ENCODE measurements at regions not wholly inside any gene's neighbourhood (a gene's known extent, or its start where the extent isn't known, plus 50 kb on each side); places are given as distances from the start of the nearest gene placed in this dataset.
A peak's percentile ranks its signal among the peaks of the same experiment; 100 is the strongest.

- no peak for DNase-seq (ENCODE audit: low spot score)
Measured at GRCh38 chr20:22431419-22431818, 153.0 kb downstream of the FOXA2 start.

- no peak for DNase-seq (ENCODE audit: low spot score)
Measured at GRCh38 chr20:22430746-22431168, 153.6 kb downstream of the FOXA2 start.

DNA sequence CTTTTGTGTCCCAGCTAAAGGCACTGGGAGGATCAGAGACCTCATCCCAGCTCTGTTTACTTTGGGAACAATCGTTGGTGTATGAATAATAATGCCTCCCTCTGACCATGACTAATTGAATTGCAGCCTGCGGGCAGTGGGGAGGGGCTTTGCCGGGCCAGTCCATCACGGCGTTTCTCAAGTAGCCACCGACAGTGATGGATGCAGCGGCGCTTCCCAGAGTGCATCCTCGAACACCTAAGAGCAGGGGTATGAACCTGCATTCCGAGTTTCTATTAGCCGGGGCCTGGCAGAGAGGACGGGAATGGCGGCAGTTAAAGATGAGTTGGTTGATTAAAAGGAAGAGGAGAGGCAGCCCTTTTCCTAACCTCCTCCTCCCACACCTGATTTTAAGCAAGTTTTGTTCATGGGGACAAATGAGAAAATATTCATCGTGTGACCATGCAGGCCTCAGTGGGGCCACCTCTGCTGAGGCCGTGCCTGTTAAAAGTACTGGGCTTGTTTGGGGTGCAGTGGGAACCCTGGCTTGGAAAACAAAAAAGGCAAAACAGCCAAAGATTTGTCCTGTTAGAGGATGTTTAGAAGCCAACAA is 154.1 kb downstream of the FOXA2 start:
- no peak for DNase-seq (ENCODE audit: low spot score)

GRCh38 chr20:22429175-22430153 is 154.9 kb downstream of the FOXA2 start:
- DNase-seq (ENCODE audit: low spot score): no peak

- no peak for DNase-seq (ENCODE audit: low spot score)
Measured at GRCh38 chr20:22428051-22428450, 156.3 kb downstream of the FOXA2 start.

DNA sequence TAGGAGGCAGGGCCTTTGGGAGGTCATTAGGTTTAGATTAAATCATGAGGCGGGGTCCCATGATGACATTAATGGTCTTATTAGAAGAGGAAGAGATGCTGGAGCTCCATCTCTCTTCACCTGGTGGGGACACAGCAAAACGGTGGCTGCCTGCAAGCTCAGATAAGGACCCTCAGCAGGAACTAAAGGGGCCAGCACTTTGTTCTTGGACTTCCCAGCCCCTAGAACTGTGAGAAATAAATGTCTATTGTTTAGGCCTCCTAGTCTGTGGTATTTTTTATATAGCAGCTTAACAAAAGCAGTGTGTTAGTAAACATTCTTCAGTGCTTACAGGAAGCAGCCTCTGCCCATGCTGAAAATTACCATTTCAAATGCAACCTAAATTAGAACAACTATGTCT is 157.6 kb downstream of the FOXA2 start:
- DNase-seq (ENCODE audit: low spot score): no peak

GRCh38 chr20:22425344-22426295 is 158.8 kb downstream of the FOXA2 start:
- no peak for DNase-seq (ENCODE audit: low spot score)

DNA sequence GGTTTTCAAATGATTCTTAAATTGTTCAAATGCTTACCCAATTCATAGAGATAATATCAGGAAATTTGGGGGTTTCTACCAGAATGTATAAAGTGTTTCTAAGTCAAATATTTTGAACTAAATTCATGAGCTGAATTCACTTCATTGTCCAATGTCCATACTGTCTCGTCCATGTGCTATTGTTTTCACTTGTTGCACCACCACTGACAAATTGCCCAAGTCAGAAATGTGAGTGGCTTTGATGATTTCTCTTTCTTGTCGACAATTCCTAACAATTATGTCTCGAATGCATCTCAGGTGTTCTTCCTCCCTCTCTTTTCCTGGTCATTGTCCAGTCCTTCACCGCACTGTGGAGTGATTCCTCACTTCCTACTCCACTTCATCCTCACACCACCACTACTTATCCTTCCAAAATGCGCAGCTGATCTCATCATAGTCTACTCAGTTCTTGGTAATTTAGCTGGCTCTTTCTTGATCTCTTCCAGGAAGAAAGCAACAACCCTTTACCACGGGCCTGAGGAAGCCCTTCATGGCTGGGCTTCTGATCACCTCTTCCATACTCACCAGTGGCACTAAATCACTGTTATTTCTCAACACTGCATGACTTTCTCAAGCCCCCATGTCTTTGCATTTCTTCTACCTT is 161.1 kb downstream of the FOXA2 start:
- no peak for DNase-seq (ENCODE audit: low spot score)

GRCh38 chr20:22420116-22420598 is 164.2 kb downstream of the FOXA2 start:
- DNase-seq (ENCODE audit: low spot score): no peak

GRCh38 chr20:22418738-22419137 is 165.6 kb downstream of the FOXA2 start:
- DNase-seq (ENCODE audit: low spot score): no peak

DNA sequence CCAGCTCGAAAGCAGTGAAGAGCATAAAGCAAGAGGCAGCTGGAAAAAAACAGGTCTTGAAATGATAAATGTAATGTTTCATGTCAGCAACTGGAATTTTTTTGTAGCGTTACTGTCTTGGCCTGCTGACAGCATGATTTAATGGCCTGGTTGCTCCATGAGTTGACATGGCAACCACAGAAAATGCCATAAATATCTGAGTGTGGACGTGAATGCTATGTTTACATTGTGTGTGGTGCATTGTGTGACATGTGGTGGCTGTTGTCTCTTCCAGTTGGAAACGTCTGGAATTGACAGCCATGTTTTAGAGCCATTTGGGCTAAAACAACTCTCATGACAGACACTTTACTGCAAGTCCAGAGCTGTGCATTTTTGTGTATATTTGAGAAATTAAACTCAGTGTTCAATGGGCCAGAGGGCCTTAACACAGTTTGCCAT is 170.0 kb downstream of the FOXA2 start:
- DNase-seq (ENCODE audit: low spot score): no peak

DNA sequence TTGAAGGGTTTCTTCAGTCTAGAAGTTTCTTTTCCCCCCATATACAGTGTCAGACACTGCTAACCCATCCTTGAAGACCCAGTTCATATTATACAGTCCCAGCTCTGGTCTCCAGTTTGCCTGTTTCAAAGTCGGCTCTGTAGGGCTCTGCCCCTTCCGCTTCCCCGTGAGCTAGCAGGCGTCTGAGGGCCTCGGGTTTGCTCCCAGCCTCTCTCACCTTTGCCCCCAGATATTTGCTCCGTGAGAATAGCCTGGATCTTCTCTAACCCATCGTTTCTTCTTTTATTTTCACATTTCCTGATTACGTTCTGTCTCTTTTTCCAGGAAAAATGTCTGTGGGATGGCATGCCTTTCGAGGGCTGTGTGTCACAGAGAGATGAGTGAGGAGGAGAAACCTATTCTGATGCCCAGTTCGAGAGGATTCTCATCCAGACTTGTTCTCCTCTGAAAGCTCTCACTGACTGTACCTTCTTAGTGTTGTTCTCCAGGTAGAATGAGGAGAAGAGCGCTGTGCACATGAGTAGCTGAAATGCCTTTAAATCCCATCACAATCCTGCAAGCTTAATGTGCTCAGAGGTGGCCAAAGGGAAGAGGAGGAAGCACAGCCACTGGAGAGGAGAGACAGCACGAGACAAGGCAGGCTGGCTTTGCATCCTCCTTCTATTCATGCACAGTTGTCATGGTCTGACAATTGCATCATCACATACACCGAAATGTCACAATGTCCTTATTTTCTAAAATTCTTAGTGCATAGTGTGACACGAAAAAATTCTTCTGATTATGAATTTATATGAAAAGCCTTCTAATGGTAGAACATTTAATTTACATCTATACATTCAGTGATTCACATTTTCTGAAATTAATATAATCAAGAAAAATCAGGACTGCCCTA is 171.1 kb downstream of the FOXA2 start:
- DNase-seq (ENCODE audit: low spot score): no peak

DNA sequence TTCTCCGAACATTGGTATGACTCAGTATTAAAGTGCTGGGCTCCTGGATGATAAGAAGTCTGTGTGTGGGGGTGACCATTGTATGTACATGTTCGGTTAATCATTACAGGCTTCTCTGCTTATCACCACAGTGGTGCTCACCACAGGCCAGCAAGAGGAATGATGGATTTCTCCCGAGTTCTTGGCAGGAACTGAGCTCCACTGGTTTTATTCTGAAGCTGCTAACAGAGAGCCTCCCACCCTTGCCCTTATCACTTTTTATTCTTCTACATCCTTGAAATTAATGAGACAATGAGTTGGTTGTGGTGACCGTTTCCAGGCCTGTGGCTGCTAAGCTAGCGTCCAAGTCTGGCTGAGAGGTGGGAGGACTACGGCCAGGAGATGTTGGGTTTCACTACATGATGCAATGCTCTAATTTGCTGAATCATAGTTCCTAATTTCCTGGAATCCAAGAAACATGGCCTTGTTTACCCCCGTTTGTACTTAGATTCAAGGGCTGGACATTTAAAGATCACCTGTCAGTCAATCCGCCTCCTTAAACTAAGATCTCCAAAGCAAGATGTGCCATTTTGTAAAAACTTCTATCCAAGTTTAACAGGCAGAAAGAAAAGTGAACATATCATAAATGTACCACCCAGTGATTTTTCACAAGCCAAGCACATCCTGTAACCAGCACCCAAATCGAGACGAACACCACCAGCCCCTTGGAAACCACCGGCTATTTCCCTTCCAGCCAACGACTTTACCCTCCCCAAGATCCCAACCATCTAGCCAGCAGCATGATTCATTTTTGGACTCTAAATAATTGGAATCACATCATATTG is 172.5 kb downstream of the FOXA2 start:
- DNase-seq (ENCODE audit: low spot score): peak; percentile 29

- DNase-seq (ENCODE audit: low spot score): no peak
Measured at GRCh38 chr20:22411286-22411626, 173.1 kb downstream of the FOXA2 start.

DNA sequence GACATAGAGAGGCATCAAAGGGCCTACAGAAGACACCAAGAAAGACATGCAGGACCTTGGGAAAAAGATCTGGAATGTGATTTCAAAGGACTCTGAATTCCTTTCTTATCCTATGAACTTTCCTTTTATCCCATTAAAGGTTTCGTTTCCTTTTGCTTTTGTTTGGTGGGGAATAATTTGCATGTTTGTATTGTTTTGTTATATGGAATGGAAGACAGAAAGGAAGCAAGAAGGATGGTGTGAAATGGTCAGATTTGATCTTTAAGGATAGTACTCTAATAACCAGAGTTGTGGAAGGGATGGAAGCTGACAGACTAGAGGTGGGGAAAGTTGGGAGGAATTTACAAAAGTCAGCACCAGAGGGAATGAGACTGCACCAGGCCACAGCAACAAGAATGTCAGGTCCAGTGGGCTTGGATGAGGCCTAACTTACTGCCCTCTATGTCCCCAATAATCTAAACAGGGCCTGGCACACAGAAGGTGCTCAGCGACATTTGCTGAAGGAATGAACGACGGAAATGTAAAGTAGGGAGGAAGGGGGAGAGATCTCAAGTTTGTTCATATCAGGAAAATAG is 173.7 kb downstream of the FOXA2 start:
- DNase-seq (ENCODE audit: low spot score): no peak

GRCh38 chr20:22408521-22409402 is 175.6 kb downstream of the FOXA2 start:
- no peak for DNase-seq (ENCODE audit: low spot score)

GRCh38 chr20:22407237-22408193 is 176.9 kb downstream of the FOXA2 start:
- DNase-seq (ENCODE audit: low spot score): no peak

Measured in LoVo (cell line).